Right lobe of liver (tissue), 4 donors: ENCODE measurements at regions not wholly inside any gene's neighbourhood (a gene's known extent, or its start where the extent isn't known, plus 50 kb on each side); places are given as distances from the start of the nearest gene placed in this dataset.

ENCODE experiments used
- POLR2A ChIP-seq: fragments of 450-650 bp; IDR thresholded peaks from one replicate; pipeline ENCODE4 v1.6.1; 2017; ENCODE audit warnings: antibody characterized with exemption, mild to moderate bottlenecking
- TF ChIP-seq, protein P1 (sequence below), 4 donors: fragments of 200-600 bp in 3 of 4; fragments of 450-650 bp in 1 of 4; IDR thresholded peaks; one replicate each; pipeline versions ENCODE4 v1.5.1 to v1.8.0; 2016 to 2022; ENCODE audit warnings: antibody characterized with exemption in 4 of 4, mild to moderate bottlenecking in 2 of 4
- donor health status: DM: no; HTN: no; CAD: no.
- donor health status: DM: no; HTN: no; CAD: no.
- donor health status: DM: no; HTN: yes; CAD: no.

DNA sequence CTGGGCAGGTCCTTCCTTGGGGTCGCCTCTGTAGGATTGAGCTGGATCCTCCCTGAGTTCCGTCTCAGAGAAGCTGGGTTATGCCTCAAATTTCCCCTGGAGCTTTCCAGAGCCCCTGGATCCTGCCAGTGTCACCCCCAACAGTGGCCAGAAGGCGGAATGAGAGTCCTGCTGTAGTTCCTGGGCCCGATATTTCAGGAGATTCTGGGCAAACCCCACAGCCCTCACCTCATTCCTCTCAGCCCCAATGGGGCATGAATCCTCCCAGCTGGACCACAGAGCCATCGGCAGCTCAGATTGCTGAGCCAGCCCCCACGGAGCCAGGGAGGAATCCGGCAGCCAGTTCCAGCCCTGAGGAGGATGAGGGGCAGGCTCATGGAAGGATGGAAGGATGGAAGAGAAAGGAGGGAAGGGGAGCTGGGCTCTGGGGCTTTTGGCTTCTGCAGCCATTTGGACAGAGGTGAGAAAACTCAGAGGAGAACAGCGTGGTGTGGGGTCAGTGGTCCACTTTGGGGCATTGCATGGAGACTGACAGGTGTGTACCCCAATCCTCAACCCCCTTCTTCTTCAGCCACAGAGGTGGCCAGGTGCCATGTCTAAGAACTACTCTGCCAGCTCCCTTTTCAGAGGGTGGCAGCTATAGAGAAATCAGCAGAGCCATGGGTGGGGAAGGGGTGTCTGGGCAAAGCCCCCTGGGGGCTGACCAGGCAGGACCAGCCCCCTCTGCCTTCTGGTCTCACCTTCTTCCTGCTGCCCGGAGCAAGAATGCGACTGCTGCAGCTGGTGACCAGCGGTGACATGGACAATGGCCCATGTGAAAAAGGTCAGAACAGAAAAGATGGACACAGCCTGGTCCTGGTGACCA, 867.6 kb downstream of the TBC1D22A start:
- TF ChIP-seq, protein P1, sequence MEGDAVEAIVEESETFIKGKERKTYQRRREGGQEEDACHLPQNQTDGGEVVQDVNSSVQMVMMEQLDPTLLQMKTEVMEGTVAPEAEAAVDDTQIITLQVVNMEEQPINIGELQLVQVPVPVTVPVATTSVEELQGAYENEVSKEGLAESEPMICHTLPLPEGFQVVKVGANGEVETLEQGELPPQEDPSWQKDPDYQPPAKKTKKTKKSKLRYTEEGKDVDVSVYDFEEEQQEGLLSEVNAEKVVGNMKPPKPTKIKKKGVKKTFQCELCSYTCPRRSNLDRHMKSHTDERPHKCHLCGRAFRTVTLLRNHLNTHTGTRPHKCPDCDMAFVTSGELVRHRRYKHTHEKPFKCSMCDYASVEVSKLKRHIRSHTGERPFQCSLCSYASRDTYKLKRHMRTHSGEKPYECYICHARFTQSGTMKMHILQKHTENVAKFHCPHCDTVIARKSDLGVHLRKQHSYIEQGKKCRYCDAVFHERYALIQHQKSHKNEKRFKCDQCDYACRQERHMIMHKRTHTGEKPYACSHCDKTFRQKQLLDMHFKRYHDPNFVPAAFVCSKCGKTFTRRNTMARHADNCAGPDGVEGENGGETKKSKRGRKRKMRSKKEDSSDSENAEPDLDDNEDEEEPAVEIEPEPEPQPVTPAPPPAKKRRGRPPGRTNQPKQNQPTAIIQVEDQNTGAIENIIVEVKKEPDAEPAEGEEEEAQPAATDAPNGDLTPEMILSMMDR (IDR thresholded peaks at IDR 0.05), result no peak
- no peak for TF ChIP-seq POLR2A
